H9 (cell line): ENCODE measurements at regions not wholly inside any gene's neighbourhood (a gene's known extent, or its start where the extent isn't known, plus 50 kb on each side); places are given as distances from the start of the nearest gene placed in this dataset.

Experiments used
- DNase-seq: peaks from one replicate; pipeline ENCODE4 v3.0.0-alpha.2; 2017
- H2AFZ ChIP-seq: one replicate; pipeline ENCODE4 v1.6.1; 2013; ENCODE audit warnings: mild to moderate bottlenecking, low read length, control low read depth, moderate library complexity
- H2AK5ac ChIP-seq: 2 replicates; pipeline ENCODE4 v1.6.1; 2013; ENCODE audit warnings: low read length, control low read depth, mixed read lengths; ENCODE audit not compliant: insufficient read length
- H2BK120ac ChIP-seq: one replicate; pipeline ENCODE4 v1.6.1; 2013; ENCODE audit warnings: low read depth, mild to moderate bottlenecking, low read length, control low read depth, inconsistent platforms; ENCODE audit not compliant: poor library complexity, severe bottlenecking
- H2BK12ac ChIP-seq: 2 replicates; pipeline ENCODE4 v1.6.1; 2013; ENCODE audit warnings: low read length, control low read depth, mixed read lengths, low read depth; ENCODE audit not compliant: insufficient read length
- H2BK15ac ChIP-seq: 2 replicates; pipeline ENCODE4 v1.6.1; 2013; ENCODE audit warnings: low read depth, low read length, control low read depth
- H2BK20ac ChIP-seq: one replicate; pipeline ENCODE4 v1.6.1; 2013; ENCODE audit warnings: low read depth, mild to moderate bottlenecking, low read length, control low read depth, inconsistent platforms; ENCODE audit not compliant: poor library complexity, severe bottlenecking
- H2BK5ac ChIP-seq: 2 replicates; pipeline ENCODE4 v1.6.1; 2013; ENCODE audit warnings: low read length, control low read depth, mixed read lengths; ENCODE audit not compliant: insufficient read length
- H3K14ac ChIP-seq: 2 replicates; pipeline ENCODE4 v1.6.1; 2013; ENCODE audit warnings: low read length, control low read depth; ENCODE audit not compliant: insufficient read depth
- H3K18ac ChIP-seq: 2 replicates; pipeline ENCODE4 v1.6.1; 2013; ENCODE audit warnings: low read depth, mild to moderate bottlenecking, mixed read lengths, low read length, control low read depth; ENCODE audit not compliant: insufficient read length
- H3K23ac ChIP-seq: 2 replicates; pipeline ENCODE4 v1.6.1; 2013; ENCODE audit warnings: low read length, control low read depth, mixed read lengths, low read depth; ENCODE audit not compliant: insufficient read length
- H3K23me2 ChIP-seq: 2 replicates; pipeline ENCODE4 v1.6.1; 2013; ENCODE audit warnings: low read depth, mild to moderate bottlenecking, mixed read lengths, low read length, control low read depth; ENCODE audit not compliant: insufficient read length, poor library complexity, severe bottlenecking
- H3K27ac ChIP-seq: 2 replicates; pipeline ENCODE4 v1.5.1; 2013; ENCODE audit warnings: low read length, control low read depth, mixed read lengths, low read depth; ENCODE audit not compliant: insufficient read length
- H3K27me3 ChIP-seq: 2 replicates; pipeline ENCODE4 v1.6.1; 2013; ENCODE audit warnings: low read length, control low read depth, inconsistent platforms; ENCODE audit not compliant: insufficient read depth
- H3K4ac ChIP-seq: 2 replicates; pipeline ENCODE4 v1.6.1; 2013; ENCODE audit warnings: low read depth, mild to moderate bottlenecking, control low read depth, inconsistent platforms, low read length, moderate library complexity
- H3K4me1 ChIP-seq: 2 replicates; pipeline ENCODE4 v1.6.1; 2013; ENCODE audit warnings: low read length, control low read depth, inconsistent platforms; ENCODE audit not compliant: insufficient read depth
- H3K4me2 ChIP-seq: 2 replicates; pipeline ENCODE4 v1.6.1; 2013; ENCODE audit warnings: low read length, control low read depth, mixed read lengths; ENCODE audit not compliant: insufficient read length, insufficient read depth
- H3K56ac ChIP-seq: 2 replicates; pipeline ENCODE4 v1.6.1; 2013; ENCODE audit warnings: low read depth, mild to moderate bottlenecking, mixed read lengths, low read length, control low read depth; ENCODE audit not compliant: insufficient read length
- H3K79me1 ChIP-seq: 2 replicates; pipeline ENCODE4 v1.6.1; 2013; ENCODE audit warnings: low read depth, mild to moderate bottlenecking, moderate library complexity, low read length, control low read depth, inconsistent platforms; ENCODE audit not compliant: insufficient read depth, poor library complexity, severe bottlenecking
- H3K79me2 ChIP-seq: 2 replicates; pipeline ENCODE4 v1.6.1; 2013; ENCODE audit warnings: low read length, control low read depth, inconsistent platforms; ENCODE audit not compliant: insufficient read depth
- H3K9ac ChIP-seq: 2 replicates; pipeline ENCODE4 v1.6.1; 2013; ENCODE audit warnings: low read length, control low read depth, mixed read lengths; ENCODE audit not compliant: insufficient read length; ENCODE audit errors: extremely low read depth
- H3K9me3 ChIP-seq: one replicate; pipeline ENCODE4 v1.6.1; 2013; ENCODE audit warnings: low read depth, low read length, inconsistent platforms; ENCODE audit not compliant: control insufficient read depth
- H3T11ph ChIP-seq: one replicate; pipeline ENCODE4 v1.6.1; 2013; ENCODE audit warnings: mild to moderate bottlenecking, low read length, control low read depth, inconsistent platforms
- H4K20me1 ChIP-seq: one replicate; pipeline ENCODE4 v1.6.1; 2013; ENCODE audit not compliant: control insufficient read depth, insufficient read length, insufficient read depth
- H4K5ac ChIP-seq: 2 replicates; pipeline ENCODE4 v1.6.1; 2013; ENCODE audit warnings: low read depth, mild to moderate bottlenecking, mixed read lengths, low read length, control low read depth; ENCODE audit not compliant: insufficient read length
- H4K8ac ChIP-seq: replicated peaks from 2 replicates; pipeline ENCODE4 v1.6.1; 2013; ENCODE audit warnings: low read length, control low read depth, mixed read lengths, low read depth; ENCODE audit not compliant: insufficient read length
- H4K91ac ChIP-seq: 2 replicates; pipeline ENCODE4 v1.6.1; 2013; ENCODE audit warnings: low read depth, mild to moderate bottlenecking, moderate library complexity, mixed read lengths, low read length, control low read depth; ENCODE audit not compliant: insufficient read length
- H3K27ac Mint-ChIP-seq, 3 experiments: 2 replicates in 2 of 3; 3 replicates in 1 of 3; pipeline ENCODE4 v1.8.0; 2020 to 2021; ENCODE audit warnings: mixed read lengths in 3 of 3, mild to moderate bottlenecking in 1 of 3, moderate library complexity in 1 of 3
- H3K27me3 Mint-ChIP-seq: 2 replicates; pipeline ENCODE4 v1.8.0; 2021; ENCODE audit warnings: low read depth, mild to moderate bottlenecking, moderate library complexity, mixed read lengths
- H3K36me3 Mint-ChIP-seq, 3 experiments: 2 replicates in 2 of 3; 3 replicates in 1 of 3; pipeline ENCODE4 v1.8.0; 2020 to 2021; ENCODE audit warnings: low read depth in 3 of 3, mixed read lengths in 3 of 3; ENCODE audit not compliant: insufficient read depth in 1 of 3
- H3K4me1 Mint-ChIP-seq, 2 experiments: 2 replicates each; pipeline ENCODE4 v1.8.0; 2020; ENCODE audit warnings: mixed read lengths in 2 of 2
- H3K4me3 Mint-ChIP-seq, 2 experiments: 2 replicates in 1 of 2; 3 replicates in 1 of 2; pipeline ENCODE4 v1.8.0; 2020 to 2021; ENCODE audit warnings: mild to moderate bottlenecking in 2 of 2, mixed read lengths in 2 of 2, moderate library complexity in 1 of 2
- H3K9me3 Mint-ChIP-seq, 2 experiments: 2 replicates in 1 of 2; 3 replicates in 1 of 2; pipeline ENCODE4 v1.8.0; 2020; ENCODE audit warnings: mild to moderate bottlenecking in 2 of 2, mixed read lengths in 2 of 2, moderate library complexity in 1 of 2
- WGBS: extraction: QIAGEN DNeasy Blood & Tissue Kit; methylation state at CpG from one replicate; pipeline ENCODE4 v1.1.7; 2013; ENCODE audit warnings: missing lambda C conversion rate, low lambda C conversion rate, mixed read lengths; ENCODE audit not compliant: insufficient read length; ENCODE audit errors: extremely low coverage; 5-methylcytosine and 5-hydroxymethylcytosine counted together
- TF ChIP-seq, protein P1 (sequence below): fragments of 200-600 bp; sonication (generic); conservative IDR thresholded peaks from 3 replicates; pipeline ENCODE4 v1.8.0; 2021; ENCODE audit warnings: antibody characterized with exemption, mild to moderate bottlenecking

DNA sequence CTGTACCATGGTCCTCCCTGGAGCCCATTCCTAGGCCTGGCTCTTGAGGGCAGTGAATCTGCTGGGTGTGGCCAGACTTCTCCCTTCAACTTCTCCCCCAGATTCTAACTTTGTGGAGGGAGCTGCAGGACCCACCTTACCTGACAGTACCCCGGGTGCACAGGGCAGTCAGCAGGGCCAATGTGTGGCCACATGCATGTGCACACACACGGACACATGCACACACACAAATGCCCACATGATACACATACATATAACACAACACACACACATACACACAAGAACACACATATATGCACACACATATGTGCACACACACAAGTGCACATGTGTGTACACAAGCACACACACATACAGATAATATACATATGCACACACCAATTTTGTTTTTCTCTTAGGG, 300.0 kb upstream of the HS6ST1 start:
- Histone ChIP-seq H4K91ac (no peak overlapping the region), H3K14ac (no peak overlapping the region), H3K56ac (no peak overlapping the region), H3K4me1 (no peaks in the 10 kb centered on the region), H3K23me2 (no peaks in the 10 kb centered on the region), H2BK15ac (no peak overlapping the region), H3K4me2 (no peak overlapping the region), H4K8ac (no peak overlapping the region), H4K5ac (no peak overlapping the region), H2AFZ (no peak overlapping the region), H2BK5ac (no peak overlapping the region), H3K9ac (no peak overlapping the region), H3T11ph (no peak overlapping the region), H3K79me2 (no peaks in the 10 kb centered on the region), H3K9me3 (peaks cover 5% of the 10 kb centered on the region), H2BK20ac (no peak overlapping the region), H2AK5ac (no peak overlapping the region), H3K27me3 (no peaks in the 10 kb centered on the region), H2BK120ac (no peak overlapping the region), H3K18ac (no peak overlapping the region), H3K27ac (no peak overlapping the region), H4K20me1 (no peaks in the 10 kb centered on the region), H3K79me1 (no peaks in the 10 kb centered on the region), H3K23ac (no peak overlapping the region), H2BK12ac (no peak overlapping the region), H3K4ac (no peak overlapping the region)
- H3K27ac Mint-ChIP-seq: no peak overlapping the region
- peaks cover 2 to 4% of the 10 kb centered on the region in 2 experiments; a peak in 2 of 4 replicates for H3K4me1 Mint-ChIP-seq
- H3K36me3 Mint-ChIP-seq: peaks cover 4 to 11% (median 5%) of the 10 kb centered on the region in 3 experiments
- peaks cover 14 to 15% of the 10 kb centered on the region in 2 experiments for H3K9me3 Mint-ChIP-seq
- no peak for DNase-seq
- no peak overlapping the region for H3K4me3 Mint-ChIP-seq
- TF ChIP-seq, protein P1, sequence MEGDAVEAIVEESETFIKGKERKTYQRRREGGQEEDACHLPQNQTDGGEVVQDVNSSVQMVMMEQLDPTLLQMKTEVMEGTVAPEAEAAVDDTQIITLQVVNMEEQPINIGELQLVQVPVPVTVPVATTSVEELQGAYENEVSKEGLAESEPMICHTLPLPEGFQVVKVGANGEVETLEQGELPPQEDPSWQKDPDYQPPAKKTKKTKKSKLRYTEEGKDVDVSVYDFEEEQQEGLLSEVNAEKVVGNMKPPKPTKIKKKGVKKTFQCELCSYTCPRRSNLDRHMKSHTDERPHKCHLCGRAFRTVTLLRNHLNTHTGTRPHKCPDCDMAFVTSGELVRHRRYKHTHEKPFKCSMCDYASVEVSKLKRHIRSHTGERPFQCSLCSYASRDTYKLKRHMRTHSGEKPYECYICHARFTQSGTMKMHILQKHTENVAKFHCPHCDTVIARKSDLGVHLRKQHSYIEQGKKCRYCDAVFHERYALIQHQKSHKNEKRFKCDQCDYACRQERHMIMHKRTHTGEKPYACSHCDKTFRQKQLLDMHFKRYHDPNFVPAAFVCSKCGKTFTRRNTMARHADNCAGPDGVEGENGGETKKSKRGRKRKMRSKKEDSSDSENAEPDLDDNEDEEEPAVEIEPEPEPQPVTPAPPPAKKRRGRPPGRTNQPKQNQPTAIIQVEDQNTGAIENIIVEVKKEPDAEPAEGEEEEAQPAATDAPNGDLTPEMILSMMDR: no peak
- no CpG with 5 or more reads among the region's 2 CpGs for WGBS
- H3K27me3 Mint-ChIP-seq: peaks cover 2% of the 10 kb centered on the region; the same call in 1 of the 2 replicates
